Esophagus squamous epithelium (tissue), 4 donors: ENCODE measurements at regions not wholly inside any gene's neighbourhood (a gene's known extent, or its start where the extent isn't known, plus 50 kb on each side); places are given as distances from the start of the nearest gene placed in this dataset.

Experiments
- CTCF ChIP-seq, 6 experiments: fragments of 450-650 bp in 4 of 6; fragments of 200-600 bp in 2 of 6; sonication (generic) in 2 of 6; IDR thresholded peaks; one replicate each; pipeline ENCODE4 v1.5.1; 2016 to 2019; ENCODE audit warnings: antibody characterized with exemption in 6 of 6, mild to moderate bottlenecking in 4 of 6, moderate library complexity in 4 of 6
- POLR2A ChIP-seq, 4 donors: fragments of 450-650 bp; IDR thresholded peaks; one replicate each; pipeline ENCODE4 v1.6.1; 2017; ENCODE audit warnings: antibody characterized with exemption in 4 of 4, mild to moderate bottlenecking in 4 of 4, moderate library complexity in 3 of 4

- no peak for TF ChIP-seq CTCF (IDR thresholded peaks at IDR 0.05)
- TF ChIP-seq POLR2A (IDR thresholded peaks at IDR 0.05): no peak
Measured at GRCh38 chr4:31946456-31946855, 1226.3 kb downstream of the PCDH7 start.
